HepG2 (cell line): ENCODE measurements at regions not wholly inside any gene's neighbourhood (a gene's known extent, or its start where the extent isn't known, plus 50 kb on each side); places are given as distances from the start of the nearest gene placed in this dataset.

Experiments used
- ATAC-seq: fragments of 200-7000 bp; cut with Tn5 transposase; 3 replicates; pipeline ENCODE4 v1.9.1; 2020; ENCODE audit warnings: mild to moderate bottlenecking, moderate library complexity
- BruUV-seq: library from RNA; stranded (reverse); fragments of 400-500 nt; replicated peaks from 2 replicates; lab custom pipeline; 2021; lab: Mats Ljungman, UMichigan
- CTCF ChIA-PET: fragments of 300-600 bp; formaldehyde crosslinking; extraction: SDS; loops from one replicate; lab custom pipeline; 2021; ENCODE audit warnings: low total read pairs, inconsistent platforms, low intra/inter-chr PET ratio; lab: Yijun Ruan, JAX
- POLR2A ChIA-PET: fragments of 350-600 bp; sonication (Branson Sonifier 250); formaldehyde crosslinking; loops from one replicate; lab custom pipeline; 2020; ENCODE audit warnings: antibody characterized with exemption, inconsistent platforms; lab: Yijun Ruan, JAX
- DNase-seq: peaks from one replicate; pipeline ENCODE4 v3.0.0-alpha.2; 2015; ENCODE audit warnings: low spot score
- FAIRE-seq: peaks from 3 replicates; lab custom pipeline; 2011; peaks lifted over from hg19 to GRCh38; lab: Jason Lieb, UNC
- H2AFZ ChIP-seq: one replicate; pipeline ENCODE4 v1.6.1; 2011; ENCODE audit warnings: low read length, inconsistent platforms
- H3K27ac ChIP-seq: fragments of 300-600 bp; 3 replicates; pipeline ENCODE4 v1.8.0; 2011; ENCODE audit warnings: mixed run types, mild to moderate bottlenecking, mixed read lengths, low read length, inconsistent platforms; ENCODE audit not compliant: insufficient read depth; ENCODE audit errors: extremely low read length
- H3K27me3 ChIP-seq, 2 experiments: fragments of 200-600 bp in 1 of 2; 2 replicates in 1 of 2; 3 replicates in 1 of 2; pipeline versions ENCODE4 v1.6.0 to v1.8.0; 2011; ENCODE audit warnings: low read length in 2 of 2, mild to moderate bottlenecking in 2 of 2, moderate library complexity in 2 of 2, inconsistent platforms in 1 of 2; ENCODE audit not compliant: insufficient read depth in 2 of 2, control insufficient read depth in 1 of 2
- H3K36me3 ChIP-seq, 2 experiments: fragments of 200-600 bp in 1 of 2; replicated peaks in 1 of 2; 2 replicates in 1 of 2; 3 replicates in 1 of 2; pipeline versions ENCODE4 v1.5.1 to v1.8.0; 2011; ENCODE audit warnings: low read length in 2 of 2, inconsistent platforms in 1 of 2; ENCODE audit not compliant: insufficient read depth in 2 of 2, control insufficient read depth in 1 of 2
- H3K4me1 ChIP-seq: 2 replicates; pipeline ENCODE4 v1.5.1; 2012; ENCODE audit warnings: low read length, inconsistent platforms; ENCODE audit not compliant: insufficient read depth
- H3K4me2 ChIP-seq: 2 replicates; pipeline ENCODE4 v1.6.0; 2011; ENCODE audit warnings: low read depth, low read length, inconsistent platforms
- H3K4me3 ChIP-seq, 3 experiments: fragments of 200-600 bp in 1 of 3; sonication (generic), shearing (Covaris generic) in 1 of 3; replicated peaks in 1 of 3; 2 replicates each; pipeline ENCODE4 v1.5.1; 2011 to 2016; ENCODE audit warnings: low read length in 3 of 3, inconsistent platforms in 2 of 3, low read depth in 2 of 3, mild to moderate bottlenecking in 2 of 3, control low read depth in 1 of 3, mixed read lengths in 1 of 3; ENCODE audit not compliant: insufficient read depth in 1 of 3
- H3K79me2 ChIP-seq: one replicate; pipeline ENCODE4 v1.6.1; 2011; ENCODE audit warnings: low read length, inconsistent platforms; ENCODE audit not compliant: insufficient read depth
- H3K9ac ChIP-seq: 2 replicates; pipeline ENCODE4 v1.6.0; 2011; ENCODE audit warnings: mild to moderate bottlenecking, low read depth, low read length, inconsistent platforms; ENCODE audit not compliant: insufficient read depth
- H3K9me3 ChIP-seq: 2 replicates; pipeline ENCODE4 v1.5.1; 2012; ENCODE audit warnings: mild to moderate bottlenecking, low read length
- H4K20me1 ChIP-seq: 2 replicates; pipeline ENCODE4 v1.6.0; 2011; ENCODE audit warnings: inconsistent platforms, mild to moderate bottlenecking, low read length, moderate library complexity; ENCODE audit not compliant: insufficient read depth
- NR0B2 ChIP-seq: sonication (generic); formaldehyde crosslinking; IDR thresholded peaks from 2 replicates; pipeline ENCODE4 v1.4.0; 2020; ENCODE audit warnings: mild to moderate bottlenecking, missing genetic modification reagents
- RBM22 ChIP-seq: fragments of 200-400 bp; formaldehyde crosslinking; optimal IDR thresholded peaks from 2 replicates; pipeline ENCODE3; 2017; ENCODE audit warnings: mild to moderate bottlenecking, low read length, moderate library complexity
- ZBTB38 ChIP-seq: sonication (generic); formaldehyde crosslinking; IDR thresholded peaks from 2 replicates; pipeline ENCODE4 v1.5.1; 2020; ENCODE audit warnings: mild to moderate bottlenecking, missing genetic modification reagents
- ZNF275 ChIP-seq: sonication (generic); formaldehyde crosslinking; IDR thresholded peaks from 2 replicates; pipeline ENCODE4 v1.8.0; 2022; ENCODE audit warnings: missing genetic modification reagents, mild to moderate bottlenecking, inconsistent platforms, borderline replicate concordance
- ZNF354B ChIP-seq: sonication (generic); formaldehyde crosslinking; IDR thresholded peaks from 2 replicates; pipeline ENCODE4 v1.8.0; 2022; ENCODE audit warnings: mild to moderate bottlenecking, missing genetic modification reagents
- ZNF564 ChIP-seq: sonication (generic); formaldehyde crosslinking; IDR thresholded peaks from 2 replicates; pipeline ENCODE4 v1.8.1; 2023; ENCODE audit warnings: mild to moderate bottlenecking, missing genetic modification reagents
- ZNF775 ChIP-seq: sonication (generic); formaldehyde crosslinking; IDR thresholded peaks from 2 replicates; pipeline ENCODE4 v1.4.0; 2020; ENCODE audit warnings: missing genetic modification reagents, mild to moderate bottlenecking, moderate library complexity, borderline replicate concordance
- WGBS: methylation state at CpG from one replicate; pipeline ENCODE4 v1.1.6; 2017; ENCODE audit warnings: low lambda C conversion rate; 5-methylcytosine and 5-hydroxymethylcytosine counted together
- in situ Hi-C: cut with HindIII; loops from 2 replicates; pipeline ENCODE4 v1.10.0; 2017; ENCODE audit warnings: low pct_unique_long_range_greater_than_20kb; ENCODE audit not compliant: extremely low pct_ligation_motif_present
- intact Hi-C: fragments of 100-400 bp; cut with micrococcal nuclease; formaldehyde crosslinking; loops from one replicate; pipeline ENCODE4 v1.10.0; 2022; ENCODE audit not compliant: unreplicated experiment

GRCh38 chr4:111717921-111718320 is 427.3 kb upstream of the FAM241A start (continued):
- TF ChIP-seq NR0B2 (CRISPR knock-in tag) = no peak

- DNase-seq (no peak), ATAC-seq (no peak), FAIRE-seq (no peak)
- H3K4me1 ChIP-seq = no peaks in the 10 kb centered on the region
- H3K4me3 ChIP-seq = no peak overlapping the region
- no peaks in the 10 kb centered on the region for H3K36me3 ChIP-seq
- no peak overlapping the region for H2AFZ ChIP-seq
- no peak overlapping the region for H3K27ac ChIP-seq
- H4K20me1 ChIP-seq = no peaks in the 10 kb centered on the region
- TF ChIP-seq ZNF275 (CRISPR knock-in tag) = no peak
- TF ChIP-seq ZNF354B = no peak
- TF ChIP-seq ZNF775 (CRISPR knock-in tag) = no peak
- no peak for TF ChIP-seq RBM22
- no peak for TF ChIP-seq ZBTB38 (CRISPR knock-in tag)
- TF ChIP-seq ZNF564 (CRISPR knock-in tag) = no peak
- POLR2A ChIA-PET = no interaction called here
- H3K4me2 ChIP-seq = no peak overlapping the region
- H3K9me3 ChIP-seq = no peaks in the 10 kb centered on the region
- intact Hi-C loops (no loop called here), in situ Hi-C loops (no loop called here)
- no peaks in the 10 kb centered on the region for H3K27me3 ChIP-seq
- 17% methylated on average over 3 of the region's 3 CpGs for WGBS
- BruUV-seq = no TSS peak
- H3K79me2 ChIP-seq = no peaks in the 10 kb centered on the region
- H3K9ac ChIP-seq = no peak overlapping the region
- CTCF ChIA-PET = no interaction called here
Measured at GRCh38 chr4:111718763-111719559, 426.3 kb upstream of the FAM241A start.
